ENCODE measurements at regions not wholly inside any gene's neighbourhood (a gene's known extent, or its start where the extent isn't known, plus 50 kb on each side); places are given as distances from the start of the nearest gene placed in this dataset.

DNA sequence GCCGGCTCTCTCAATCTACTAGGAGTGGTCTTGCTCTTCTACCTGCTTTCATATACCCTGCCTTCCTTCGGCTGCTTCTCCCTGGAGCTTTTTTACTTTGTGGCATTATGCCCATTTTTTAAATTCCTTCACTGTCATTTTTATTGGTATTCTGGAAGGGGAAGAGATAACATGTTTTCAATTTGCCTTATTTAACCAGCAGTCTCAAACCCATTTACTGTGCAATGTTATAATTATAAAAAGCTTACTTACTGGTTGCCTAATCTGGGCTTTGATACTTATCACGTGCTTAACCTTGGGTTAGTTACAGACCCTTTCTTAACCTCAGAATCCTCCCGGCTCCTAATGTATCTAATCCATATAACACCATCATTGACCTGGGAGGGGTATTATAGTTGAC, 128.1 kb downstream of the SIPA1L2 start:
- no peak for DNase-seq
- Mint-ChIP-seq H3K4me3 (no peak overlapping the region), H3K9me3 (ENCODE audit: low read depth) (no peaks in the 10 kb centered on the region), H3K27ac (no peak overlapping the region), H3K4me1 (no peaks in the 10 kb centered on the region), H3K27me3 (no peaks in the 10 kb centered on the region), H3K36me3 (no peaks in the 10 kb centered on the region)
- CTCF ChIA-PET = no interaction called here
- ATAC-seq = no peak

GRCh38 chr1:232499188-232499587, 130.7 kb downstream of the SIPA1L2 start:
- Mint-ChIP-seq H3K4me3 (no peak overlapping the region), H3K27ac (no peak overlapping the region), H3K4me1 (no peaks in the 10 kb centered on the region), H3K36me3 (no peaks in the 10 kb centered on the region), H3K27me3 (no peaks in the 10 kb centered on the region), H3K9me3 (ENCODE audit: low read depth) (no peaks in the 10 kb centered on the region)
- no peak for ATAC-seq
- no peak for DNase-seq
- CTCF ChIA-PET = no interaction called here

DNA sequence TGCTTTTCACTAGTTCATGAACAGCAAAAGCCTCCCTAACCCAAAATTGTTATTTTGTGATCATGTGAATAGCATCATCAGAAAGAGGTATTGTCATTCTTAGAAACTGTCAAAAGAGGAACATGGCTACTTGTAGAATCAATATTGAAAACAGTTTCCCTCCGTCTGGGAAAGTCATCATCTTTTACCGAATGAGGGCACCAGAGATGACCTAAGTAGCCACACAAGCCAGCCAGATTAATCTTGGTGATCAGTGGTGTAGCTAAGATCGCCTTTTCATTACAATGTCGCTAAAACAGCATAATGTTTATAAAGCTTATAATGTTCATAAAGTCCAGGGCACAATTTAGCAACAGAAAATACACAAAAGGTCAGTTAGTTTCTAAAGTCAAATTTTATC, 136.1 kb downstream of the SIPA1L2 start:
- no peaks in the 10 kb centered on the region for H3K4me1 Mint-ChIP-seq
- DNase-seq (no peak), ATAC-seq (no peak)
- H3K27me3 Mint-ChIP-seq = no peaks in the 10 kb centered on the region
- H3K4me3 Mint-ChIP-seq = no peak overlapping the region
- H3K9me3 Mint-ChIP-seq (ENCODE audit: low read depth) = peaks cover 3% of the 10 kb centered on the region
- CTCF ChIA-PET = no interaction called here
- H3K27ac Mint-ChIP-seq = no peak overlapping the region
- H3K36me3 Mint-ChIP-seq = no peaks in the 10 kb centered on the region

GRCh38 chr1:232489256-232489655, 140.7 kb downstream of the SIPA1L2 start:
- CTCF ChIA-PET = no interaction called here
- no peaks in the 10 kb centered on the region for H3K27me3 Mint-ChIP-seq
- H3K36me3 Mint-ChIP-seq = no peaks in the 10 kb centered on the region

GRCh38 chr1:232487236-232487635, 142.7 kb downstream of the SIPA1L2 start:
- Mint-ChIP-seq H3K4me1 (no peaks in the 10 kb centered on the region), H3K27me3 (no peaks in the 10 kb centered on the region), H3K4me3 (no peak overlapping the region), H3K36me3 (no peaks in the 10 kb centered on the region), H3K9me3 (ENCODE audit: low read depth) (peaks cover 3% of the 10 kb centered on the region), H3K27ac (no peak overlapping the region)
- CTCF ChIA-PET = no interaction called here
- ATAC-seq (no peak), DNase-seq (no peak)

More at GRCh38 chr1:232489256-232489655, 140.7 kb downstream of the SIPA1L2 start:
- Mint-ChIP-seq H3K4me1 (no peaks in the 10 kb centered on the region), H3K27ac (no peak overlapping the region), H3K4me3 (no peak overlapping the region), H3K9me3 (ENCODE audit: low read depth) (peaks cover 3% of the 10 kb centered on the region)
- DNase-seq (no peak), ATAC-seq (no peak)

DNA sequence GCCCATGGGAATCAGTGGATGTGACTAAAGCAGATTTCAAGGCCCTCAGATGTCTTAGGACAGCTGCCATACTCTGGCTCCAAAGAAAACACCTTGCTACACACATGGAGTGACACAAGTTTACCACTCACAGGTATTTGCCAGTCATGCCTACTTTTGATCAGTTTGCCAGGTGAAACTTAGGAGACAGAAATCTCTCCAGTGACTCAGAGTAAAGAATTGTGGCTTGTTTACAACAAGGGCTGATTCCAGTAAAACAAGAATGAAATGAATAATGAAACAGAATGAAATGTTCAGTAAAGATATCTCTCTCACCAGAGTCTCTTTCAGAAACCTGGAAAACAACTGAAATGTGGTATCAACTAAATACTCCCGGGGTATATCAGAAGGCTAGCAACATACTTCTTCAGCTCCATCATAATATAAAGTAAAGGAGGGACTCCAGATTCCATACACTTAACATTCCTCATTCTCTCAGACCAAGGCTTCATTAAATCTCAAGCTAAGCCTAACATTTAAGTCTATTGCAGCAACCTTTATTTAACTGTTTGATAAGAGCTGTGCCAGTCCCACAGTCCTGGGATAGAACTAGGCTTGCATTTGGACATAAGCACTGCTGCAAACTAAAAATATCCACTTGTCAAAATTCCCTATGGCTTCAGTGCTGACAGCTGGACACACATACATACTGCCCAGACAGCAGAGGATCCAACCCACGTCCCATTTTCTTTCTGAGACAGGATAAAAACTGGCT, 143.3 kb downstream of the SIPA1L2 start:
- no peak overlapping the region for H3K27ac Mint-ChIP-seq
- CTCF ChIA-PET = no interaction called here
- DNase-seq (no peak), ATAC-seq (no peak)
- H3K27me3 Mint-ChIP-seq = no peaks in the 10 kb centered on the region
- H3K9me3 Mint-ChIP-seq (ENCODE audit: low read depth) = peaks cover 3% of the 10 kb centered on the region
- H3K4me3 Mint-ChIP-seq = no peak overlapping the region
- no peaks in the 10 kb centered on the region for H3K36me3 Mint-ChIP-seq
- H3K4me1 Mint-ChIP-seq = no peaks in the 10 kb centered on the region

- Mint-ChIP-seq H3K36me3 (no peaks in the 10 kb centered on the region), H3K27me3 (no peaks in the 10 kb centered on the region), H3K27ac (no peak overlapping the region), H3K4me1 (no peaks in the 10 kb centered on the region), H3K9me3 (ENCODE audit: low read depth) (peaks cover 3% of the 10 kb centered on the region), H3K4me3 (no peak overlapping the region)
- no peak for DNase-seq
- no peak for ATAC-seq
- CTCF ChIA-PET = no interaction called here
Measured at GRCh38 chr1:232486006-232486405, 143.9 kb downstream of the SIPA1L2 start.

DNA sequence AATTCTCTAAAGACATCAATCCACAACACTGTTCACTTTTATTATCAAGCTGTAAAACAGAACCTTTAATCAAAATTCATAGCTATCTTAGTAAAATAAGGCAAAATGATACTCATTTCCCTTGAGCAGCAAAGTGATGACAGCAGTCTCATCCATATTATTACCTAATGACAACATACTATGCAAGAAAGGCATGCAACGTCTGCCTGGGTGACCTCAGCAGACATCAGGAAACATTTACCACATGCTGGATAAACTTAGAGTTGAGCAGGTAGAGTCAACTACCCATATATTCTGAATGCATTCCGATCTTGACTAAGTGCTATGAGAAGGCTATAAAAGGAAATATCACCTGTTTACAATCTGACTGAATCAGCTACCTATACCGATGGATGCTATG, 145.1 kb downstream of the SIPA1L2 start:
- ATAC-seq (no peak), DNase-seq (no peak)
- Mint-ChIP-seq H3K36me3 (no peaks in the 10 kb centered on the region), H3K4me3 (no peak overlapping the region), H3K27me3 (no peaks in the 10 kb centered on the region), H3K9me3 (ENCODE audit: low read depth) (peaks cover 3% of the 10 kb centered on the region), H3K27ac (no peak overlapping the region), H3K4me1 (no peaks in the 10 kb centered on the region)
- CTCF ChIA-PET = no interaction called here

- Mint-ChIP-seq H3K27ac (no peak overlapping the region), H3K36me3 (no peaks in the 10 kb centered on the region), H3K4me1 (no peaks in the 10 kb centered on the region), H3K9me3 (ENCODE audit: low read depth) (no peaks in the 10 kb centered on the region), H3K27me3 (no peaks in the 10 kb centered on the region), H3K4me3 (no peak overlapping the region)
- DNase-seq (no peak), ATAC-seq (no peak)
- CTCF ChIA-PET = interaction anchor here (0.8 kb wide), 1 partner anchor 144 kb away, joined by 4 read pairs; no protein-coding TSS in a partner anchor
Measured at GRCh38 chr1:232483826-232484225, 146.1 kb downstream of the SIPA1L2 start.

DNA sequence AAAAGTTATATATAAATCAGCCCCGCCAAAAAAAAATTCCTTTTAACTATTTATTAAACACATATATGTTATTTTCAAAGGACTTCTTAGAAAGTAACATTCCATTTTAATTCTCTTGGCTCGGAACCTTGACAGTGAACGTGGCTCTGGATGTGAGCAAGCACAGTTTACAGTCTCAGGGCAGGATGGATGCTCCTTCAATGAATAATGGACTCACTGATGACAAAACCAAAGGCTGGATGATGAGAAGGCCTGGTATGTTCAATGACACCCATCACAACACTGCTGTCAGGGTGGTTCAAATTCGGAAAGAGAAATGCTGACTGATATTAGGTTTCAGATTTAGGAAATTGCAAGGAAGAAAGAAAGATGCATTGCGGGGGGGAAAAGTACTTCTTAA, 148.8 kb downstream of the SIPA1L2 start:
- H3K36me3 Mint-ChIP-seq = no peaks in the 10 kb centered on the region
- CTCF ChIA-PET = no interaction called here
- DNase-seq = no peak
- ATAC-seq = no peak
- H3K27me3 Mint-ChIP-seq = no peaks in the 10 kb centered on the region
- no peak overlapping the region for H3K4me3 Mint-ChIP-seq
- H3K9me3 Mint-ChIP-seq (ENCODE audit: low read depth) = no peaks in the 10 kb centered on the region
- no peaks in the 10 kb centered on the region for H3K4me1 Mint-ChIP-seq
- H3K27ac Mint-ChIP-seq = no peak overlapping the region

GRCh38 chr1:232477728-232478127, 152.2 kb downstream of the SIPA1L2 start:
- CTCF ChIA-PET = no interaction called here
- Mint-ChIP-seq H3K9me3 (ENCODE audit: low read depth) (no peaks in the 10 kb centered on the region), H3K36me3 (no peaks in the 10 kb centered on the region), H3K4me1 (no peaks in the 10 kb centered on the region), H3K27ac (no peak overlapping the region), H3K27me3 (peaks cover 3% of the 10 kb centered on the region), H3K4me3 (no peak overlapping the region)
- no peak for DNase-seq
- ATAC-seq = no peak

GRCh38 chr1:232476538-232476950, 153.4 kb downstream of the SIPA1L2 start:
- CTCF ChIA-PET = no interaction called here
- Mint-ChIP-seq H3K36me3 (no peaks in the 10 kb centered on the region), H3K9me3 (ENCODE audit: low read depth) (no peaks in the 10 kb centered on the region), H3K4me3 (no peak overlapping the region), H3K27me3 (peaks cover 3% of the 10 kb centered on the region), H3K27ac (no peak overlapping the region), H3K4me1 (peaks cover 3% of the 10 kb centered on the region)
- ATAC-seq (no peak), DNase-seq (no peak)

- DNase-seq (no peak), ATAC-seq (no peak)
- Mint-ChIP-seq H3K9me3 (ENCODE audit: low read depth) (no peaks in the 10 kb centered on the region), H3K27ac (no peak overlapping the region), H3K4me3 (no peak overlapping the region), H3K27me3 (peaks cover 3% of the 10 kb centered on the region), H3K36me3 (no peaks in the 10 kb centered on the region), H3K4me1 (peaks cover 8% of the 10 kb centered on the region)
- CTCF ChIA-PET = no interaction called here
Measured at GRCh38 chr1:232474826-232475225, 155.1 kb downstream of the SIPA1L2 start.

GRCh38 chr1:232473900-232474299, 156.0 kb downstream of the SIPA1L2 start:
- Mint-ChIP-seq H3K36me3 (no peaks in the 10 kb centered on the region), H3K27ac (no peak overlapping the region)
- CTCF ChIA-PET = no interaction called here

GRCh38 chr1:232473324-232473723, 156.6 kb downstream of the SIPA1L2 start:
- Mint-ChIP-seq H3K9me3 (ENCODE audit: low read depth) (no peaks in the 10 kb centered on the region), H3K27ac (no peak overlapping the region), H3K36me3 (no peaks in the 10 kb centered on the region), H3K27me3 (peaks cover 3% of the 10 kb centered on the region), H3K4me1 (peaks cover 8% of the 10 kb centered on the region), H3K4me3 (no peak overlapping the region)
- CTCF ChIA-PET = no interaction called here
- DNase-seq (no peak), ATAC-seq (no peak)

More at GRCh38 chr1:232473900-232474299, 156.0 kb downstream of the SIPA1L2 start:
- Mint-ChIP-seq H3K4me1 (peaks cover 8% of the 10 kb centered on the region), H3K27me3 (peaks cover 3% of the 10 kb centered on the region), H3K9me3 (ENCODE audit: low read depth) (no peaks in the 10 kb centered on the region), H3K4me3 (no peak overlapping the region)
- ATAC-seq (no peak), DNase-seq (no peak)
